SKM-1 (cell line): ENCODE measurements at regions not wholly inside any gene's neighbourhood (a gene's known extent, or its start where the extent isn't known, plus 50 kb on each side); places are given as distances from the start of the nearest gene placed in this dataset.
"Not testable (repeated sequence)": the region's sequence is repeated elsewhere in the genome, so short reads cannot be mapped to it uniquely, and the experiment has no call there.

Experiments
- DNase-seq: peaks from one replicate; lab custom pipeline; 2025; ENCODE audit not compliant: unreplicated experiment; lab: John Stamatoyannopoulos, UW

GRCh38 chr2:207321514-207321913, 155.8 kb upstream of the KLF7 start:
- no peak for DNase-seq

DNA sequence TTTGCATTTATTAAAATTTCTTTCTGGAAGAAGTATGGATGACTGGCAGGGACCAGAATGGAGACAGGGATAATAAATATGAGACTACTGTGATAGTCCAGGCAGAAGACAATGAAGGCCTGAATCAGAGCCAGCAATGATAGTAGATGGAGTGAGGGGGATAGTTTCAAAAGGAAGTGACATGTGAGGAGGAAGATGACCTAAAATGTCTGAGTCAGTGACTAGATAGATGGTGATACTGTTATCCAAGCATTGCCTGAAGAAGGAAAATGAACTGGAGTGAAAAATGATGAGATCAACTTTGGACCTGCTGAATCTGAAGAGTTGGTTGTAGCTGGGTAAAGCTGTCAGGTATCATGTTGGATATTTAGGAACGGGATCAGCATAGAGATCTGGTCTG, 158.3 kb upstream of the KLF7 start:
- DNase-seq, result no peak

- no peak for DNase-seq
Observed at GRCh38 chr2:207327513-207327912, 161.8 kb upstream of the KLF7 start.

DNA sequence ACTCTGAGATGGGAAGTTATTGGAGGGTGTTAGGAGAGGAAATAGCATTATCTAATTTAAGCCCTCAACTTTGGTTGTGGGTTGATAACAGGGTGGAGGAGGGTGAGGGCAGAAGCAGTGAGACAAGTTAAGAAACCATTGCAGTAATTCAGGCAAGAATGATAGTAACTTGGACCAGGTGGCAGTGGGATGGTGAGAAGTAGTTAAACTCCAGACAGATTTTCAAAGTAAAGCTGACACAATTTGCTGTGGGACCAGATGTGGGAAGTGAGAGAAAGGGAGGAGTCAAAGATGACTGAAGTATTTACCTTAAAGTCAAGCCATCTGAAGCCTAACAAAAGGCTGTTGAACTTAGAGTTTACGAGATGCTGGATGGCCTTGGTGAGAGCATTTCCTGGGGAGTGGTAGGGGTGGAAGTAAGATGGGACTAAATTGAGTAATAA, 163.2 kb upstream of the KLF7 start:
- no peak for DNase-seq

- DNase-seq, result no peak
Observed at GRCh38 chr2:207330912-207331311, 165.2 kb upstream of the KLF7 start.

- DNase-seq, result no peak
Observed at GRCh38 chr2:207331674-207332073, 165.9 kb upstream of the KLF7 start.

DNA sequence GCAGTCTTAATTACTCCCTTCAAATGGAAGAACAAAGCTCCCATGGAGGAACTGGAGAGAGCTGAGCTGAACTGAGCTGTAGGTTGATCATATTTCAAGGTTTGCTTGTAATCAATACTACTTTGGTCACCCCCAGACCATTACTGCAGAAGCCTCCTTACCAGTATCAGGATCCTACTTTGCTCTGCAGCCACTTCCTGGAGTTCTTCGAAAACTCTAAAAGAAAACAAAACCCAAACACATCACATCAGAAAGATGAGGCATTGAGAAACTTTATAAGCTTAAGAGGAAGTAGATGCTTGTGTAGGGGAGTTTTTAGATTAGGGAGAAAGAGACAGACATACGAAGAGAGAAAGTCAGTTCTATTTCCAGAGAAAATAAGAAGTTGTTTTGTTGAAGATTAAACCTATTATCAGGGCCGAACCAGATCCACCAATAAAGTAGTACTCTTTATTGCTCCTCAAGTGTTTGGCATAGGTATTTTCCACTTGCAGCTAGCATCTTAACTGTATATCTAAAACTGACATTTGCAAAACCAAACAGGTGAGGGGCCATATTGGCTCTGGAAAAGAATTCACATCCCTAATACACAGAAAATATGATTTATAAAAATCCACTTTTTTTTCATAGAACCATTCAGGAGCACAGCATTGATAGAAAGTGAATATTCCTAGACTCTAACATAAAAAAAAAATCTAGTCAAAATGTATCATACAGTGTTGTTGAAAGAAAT, 166.9 kb upstream of the KLF7 start:
- no peak for DNase-seq

DNA sequence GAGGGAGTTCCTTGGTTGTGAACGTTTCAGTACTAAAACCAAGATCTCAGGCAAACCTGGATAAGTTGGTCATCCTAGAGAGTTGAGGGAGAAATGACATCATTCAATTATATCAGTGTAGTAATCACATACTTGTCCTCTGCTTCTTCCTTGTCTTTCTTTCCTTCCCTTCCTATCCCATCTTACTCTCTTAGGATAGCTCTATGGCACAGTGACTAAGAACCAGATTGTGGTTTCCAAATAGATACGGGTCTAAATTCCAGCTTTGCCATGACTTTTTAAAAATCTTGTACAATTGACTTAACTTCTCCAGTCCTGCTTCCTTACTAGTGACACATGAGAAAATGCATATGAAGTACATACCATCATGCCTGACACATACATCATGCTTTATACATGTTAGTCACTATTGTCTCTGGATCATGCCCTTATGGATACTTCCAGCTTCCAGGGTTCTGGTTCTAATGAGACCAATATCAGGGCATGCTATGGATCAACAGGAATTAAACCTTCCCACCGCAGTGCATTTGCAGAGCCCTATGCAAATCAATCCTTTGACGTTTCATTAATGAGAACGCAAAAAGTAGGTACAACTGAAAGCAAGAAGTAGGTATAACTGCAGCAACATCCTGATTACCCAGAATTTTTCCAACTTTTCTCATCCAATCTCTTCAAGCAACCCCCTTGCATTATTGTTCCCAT, 168.0 kb upstream of the KLF7 start:
- no peak for DNase-seq

GRCh38 chr2:207334301-207334623, 168.5 kb upstream of the KLF7 start:
- no peak for DNase-seq

GRCh38 chr2:207334624-207335371, 169.1 kb upstream of the KLF7 start:
- no peak for DNase-seq

DNA sequence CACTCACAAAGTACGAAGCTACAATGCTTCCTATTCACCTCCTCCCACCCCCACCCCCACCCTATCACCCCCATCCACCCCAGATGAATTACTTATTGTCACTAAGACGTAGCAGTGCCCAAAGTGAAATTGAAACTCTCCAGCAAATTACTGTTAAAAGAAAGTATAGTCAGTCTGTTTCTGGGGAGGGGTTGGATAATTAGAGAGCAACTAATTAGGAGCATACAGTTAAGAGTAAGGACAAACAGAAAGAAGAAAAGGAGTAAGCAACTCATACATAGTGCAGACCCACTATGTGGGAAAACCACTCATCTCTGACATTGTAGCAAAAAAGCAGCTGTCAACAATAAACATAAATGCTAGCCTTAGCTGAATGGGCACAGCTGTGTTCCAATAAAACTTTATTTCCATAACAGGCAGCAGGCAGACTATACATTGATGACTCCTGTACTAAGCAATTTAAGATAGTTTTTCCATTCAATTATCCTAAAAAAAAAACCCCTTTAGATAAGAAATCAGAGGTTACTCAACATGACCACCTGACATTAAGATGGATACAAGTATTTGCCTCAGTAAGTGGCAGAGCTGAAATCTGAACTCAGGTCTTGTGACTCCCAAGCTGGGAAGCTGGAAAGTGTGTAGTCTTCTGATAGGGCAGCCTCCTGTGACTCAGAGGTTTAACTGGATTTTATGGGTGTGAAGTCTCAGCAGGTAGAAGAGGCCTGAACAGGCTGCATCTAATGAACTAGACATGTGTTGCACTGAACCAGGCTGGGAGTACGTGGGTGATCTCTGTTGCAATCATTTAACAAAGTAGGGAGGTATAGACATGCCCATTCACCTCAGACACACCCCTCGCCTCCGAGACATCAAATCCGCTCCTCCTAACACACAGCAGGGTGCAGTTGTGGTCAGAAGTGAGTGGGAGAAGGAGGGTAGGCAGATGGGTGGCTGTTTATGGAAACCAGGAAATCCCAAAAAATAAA, 171.8 kb upstream of the KLF7 start:
- DNase-seq, result no peak

GRCh38 chr2:207338220-207338607, 172.5 kb upstream of the KLF7 start:
- no peak for DNase-seq

DNA sequence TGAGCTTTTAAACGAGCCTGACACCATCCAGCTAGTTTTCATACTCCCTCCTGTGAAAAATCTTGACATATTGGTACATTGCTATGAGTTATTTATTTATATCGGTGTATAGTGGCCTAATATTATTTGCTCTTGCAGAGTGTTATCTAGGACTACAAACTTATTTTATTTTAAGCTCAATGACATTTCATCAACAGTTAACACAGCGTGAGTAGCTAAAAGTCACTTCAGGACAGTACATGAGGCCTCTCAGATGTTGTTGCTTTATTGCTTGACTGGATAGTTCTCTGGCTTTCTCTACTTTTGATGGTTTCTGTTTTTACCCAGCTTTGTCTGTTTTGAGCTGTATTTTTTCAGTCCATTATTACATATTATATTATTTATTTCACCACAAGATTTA, 172.9 kb upstream of the KLF7 start:
- no peak for DNase-seq

- no peak for DNase-seq
Observed at GRCh38 chr2:207341112-207341750, 175.5 kb upstream of the KLF7 start.

DNA sequence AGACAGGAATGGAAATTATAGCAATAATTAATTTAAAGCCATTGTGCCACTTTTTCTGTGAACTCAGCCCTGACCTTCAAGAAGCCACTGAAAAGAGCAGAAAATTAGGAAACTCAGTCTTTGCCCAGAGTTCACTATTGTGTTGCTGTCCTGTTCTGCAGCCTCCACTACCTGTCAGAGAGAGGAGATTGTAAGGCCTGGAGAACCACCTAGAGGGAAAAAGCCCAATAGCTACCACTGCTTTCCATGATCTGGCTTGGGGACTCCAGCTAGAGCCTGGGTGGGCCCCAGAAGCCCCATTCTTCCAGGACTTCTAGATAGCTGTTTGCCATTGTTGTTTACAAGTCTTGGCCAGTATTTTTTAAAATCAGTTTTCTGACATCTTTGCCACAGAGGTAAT, 176.1 kb upstream of the KLF7 start:
- DNase-seq, result no peak

- DNase-seq, result not testable (repeated sequence)
Observed at GRCh38 chr2:207344596-207345394, 179.0 kb upstream of the KLF7 start.

GRCh38 chr2:207351171-207351570, 178.6 kb upstream of the CREB1 start:
- no peak for DNase-seq

- no peak for DNase-seq
Observed at GRCh38 chr2:207352978-207353671, 176.6 kb upstream of the CREB1 start.

DNA sequence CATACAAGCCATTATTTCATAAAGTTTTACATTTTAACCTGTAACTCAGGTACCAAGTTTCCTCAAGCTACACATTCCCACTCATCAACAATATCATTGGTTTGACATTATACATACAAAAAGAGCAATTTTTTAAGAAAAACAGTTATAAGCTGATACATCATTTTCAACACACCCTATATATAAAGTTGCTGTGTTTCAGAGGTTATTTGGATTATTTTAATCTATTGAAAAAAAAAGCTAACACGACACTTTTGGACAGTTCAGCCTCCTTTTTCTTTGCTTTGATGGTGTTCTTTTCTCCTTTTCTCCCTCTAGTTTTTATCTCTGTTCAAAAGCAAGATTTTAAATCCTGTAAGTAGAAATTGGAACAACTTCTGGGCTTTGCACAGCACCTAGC, 175.9 kb upstream of the CREB1 start:
- DNase-seq, result no peak
